Activated naive CD4-positive, alpha-beta T cell treated with anti-CD3 and anti-CD28 coated beads, Interleukin-2, amount 50 U/mL, for 16 hours (primary cell): ENCODE measurements at regions not wholly inside any gene's neighbourhood (a gene's known extent, or its start where the extent isn't known, plus 50 kb on each side); places are given as distances from the start of the nearest gene placed in this dataset.

Experiments
- DNase-seq: peaks from one replicate; pipeline ENCODE4 v3.0.0-alpha.2; 2020

DNA sequence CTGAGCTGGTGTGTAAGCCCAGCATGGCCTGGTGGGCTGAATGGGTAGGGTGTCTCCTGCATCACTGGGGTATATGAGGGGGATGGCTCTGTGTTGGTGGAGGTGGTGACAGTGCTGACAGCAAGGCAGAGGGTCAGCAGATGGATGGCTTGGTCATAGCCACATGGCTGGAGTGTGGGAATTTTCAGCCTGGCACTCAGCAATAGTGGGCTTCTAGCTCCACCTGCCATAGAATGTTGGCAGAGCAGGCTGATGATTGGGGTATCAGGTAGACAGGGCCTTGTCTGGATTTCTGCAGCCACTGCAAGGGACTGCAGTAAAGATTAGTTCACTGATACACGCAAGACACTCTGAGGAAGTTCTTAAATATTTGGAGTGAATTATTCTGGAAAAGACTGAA is 137.5 kb upstream of the BACH2 start:
- DNase-seq = no peak

DNA sequence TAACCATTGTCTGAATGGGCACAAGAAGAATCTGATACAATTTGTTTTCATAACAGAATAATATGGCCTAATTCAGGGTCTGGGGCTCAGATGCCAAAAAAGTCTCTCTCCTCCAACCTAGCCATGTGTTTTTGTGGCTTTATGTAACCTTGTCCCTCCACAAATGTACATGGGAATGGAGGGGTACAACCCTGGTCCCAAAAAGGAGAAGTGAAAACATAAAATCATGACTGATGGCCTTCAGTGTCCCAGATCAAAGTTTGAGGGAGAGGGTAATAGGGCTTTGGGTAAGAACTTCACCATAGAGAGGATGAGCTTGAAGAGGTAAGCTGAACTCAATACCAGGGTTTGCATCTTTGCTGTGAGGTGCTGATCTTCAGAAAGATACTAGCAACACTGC is 136.3 kb upstream of the BACH2 start:
- no peak for DNase-seq

DNA sequence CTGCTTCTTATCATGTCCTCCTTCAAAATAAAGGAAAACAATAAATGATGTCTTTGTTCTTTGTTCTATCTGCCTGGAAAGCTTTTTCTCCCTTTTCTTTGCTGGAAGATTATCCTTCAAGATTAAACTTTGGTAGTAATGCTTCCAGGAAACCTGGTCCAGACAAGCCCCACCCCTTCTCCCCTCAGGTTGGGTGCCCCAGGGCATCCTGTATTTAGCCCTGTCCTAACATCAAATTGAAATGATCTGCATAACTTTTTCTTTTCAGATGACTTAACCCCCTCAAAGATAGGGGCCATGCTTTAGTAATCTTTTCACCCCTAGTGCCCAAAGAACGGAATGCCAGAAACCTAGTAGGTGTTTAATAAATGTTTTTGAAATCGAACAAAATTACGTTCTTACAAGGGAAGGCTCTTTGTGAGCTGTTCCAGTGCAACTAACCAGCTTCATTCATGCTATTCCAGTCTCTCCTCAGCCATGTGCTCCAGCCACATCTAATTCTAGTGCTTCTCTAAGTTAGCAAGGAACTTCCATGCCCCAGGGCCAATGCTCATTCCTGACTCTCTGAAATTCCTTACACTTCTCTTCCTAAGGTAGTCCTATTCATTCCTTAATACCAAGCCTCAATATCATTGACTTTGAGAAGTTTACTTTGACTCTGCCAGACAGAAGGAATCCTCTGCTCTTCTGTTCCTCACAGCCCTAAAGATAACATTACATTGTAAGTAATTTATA is 135.6 kb upstream of the BACH2 start:
- DNase-seq = no peak

DNA sequence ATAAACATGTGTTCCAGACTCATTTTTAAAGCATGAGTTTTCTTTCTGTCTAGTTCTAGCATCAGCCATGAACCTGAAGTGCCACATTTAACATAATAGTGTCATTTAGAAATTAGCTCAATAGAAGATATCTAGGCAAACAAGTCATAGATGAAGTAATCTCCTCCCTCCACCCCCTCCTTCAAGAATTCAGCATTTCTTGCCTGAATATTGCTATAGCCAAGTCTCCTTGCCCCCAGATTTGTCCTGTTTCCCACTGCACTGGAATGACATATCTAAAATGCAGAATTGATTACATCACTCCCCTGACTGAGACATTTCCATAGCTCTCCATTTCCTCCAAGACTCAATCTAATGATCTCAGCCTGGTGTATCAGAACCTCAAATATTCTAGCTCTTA is 134.9 kb upstream of the BACH2 start:
- no peak for DNase-seq

DNA sequence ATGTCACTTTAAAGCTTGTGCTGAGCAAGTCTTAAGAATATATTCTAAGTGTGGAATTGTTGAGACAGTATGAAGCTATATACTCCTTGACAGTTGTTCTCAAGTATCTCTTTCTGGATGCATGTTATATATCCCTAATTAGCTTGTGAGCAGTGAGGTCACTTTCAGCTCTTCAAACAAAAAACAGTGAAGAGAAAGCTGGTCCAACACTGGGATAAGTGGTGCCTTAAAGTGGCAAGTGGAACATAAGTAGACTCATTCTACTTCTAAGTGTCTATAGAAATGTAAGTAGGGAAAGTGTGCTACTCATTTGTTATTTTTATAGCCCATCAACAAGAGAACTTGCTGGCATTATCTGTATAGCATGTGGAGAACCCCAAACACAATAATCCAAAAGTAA is 133.1 kb upstream of the BACH2 start:
- no peak for DNase-seq

DNA sequence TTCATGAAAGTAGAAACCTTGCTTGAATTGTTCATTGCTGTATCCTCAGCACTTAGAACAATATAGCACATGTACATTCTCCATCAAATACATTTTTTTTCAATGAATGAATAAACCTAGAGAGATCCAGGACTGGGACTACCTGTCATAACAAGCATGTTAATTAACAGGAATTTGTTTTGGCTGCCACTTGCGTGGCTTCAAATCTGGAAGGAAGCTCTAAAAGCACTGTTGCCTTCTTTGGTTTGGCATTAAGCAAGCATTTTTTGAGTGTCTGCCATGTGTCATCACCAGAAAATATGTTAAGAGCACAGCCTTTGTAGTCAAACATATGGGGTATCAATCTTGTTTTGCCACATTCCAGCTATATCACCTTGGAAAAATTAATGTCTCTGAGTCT is 131.9 kb upstream of the BACH2 start:
- no peak for DNase-seq

DNA sequence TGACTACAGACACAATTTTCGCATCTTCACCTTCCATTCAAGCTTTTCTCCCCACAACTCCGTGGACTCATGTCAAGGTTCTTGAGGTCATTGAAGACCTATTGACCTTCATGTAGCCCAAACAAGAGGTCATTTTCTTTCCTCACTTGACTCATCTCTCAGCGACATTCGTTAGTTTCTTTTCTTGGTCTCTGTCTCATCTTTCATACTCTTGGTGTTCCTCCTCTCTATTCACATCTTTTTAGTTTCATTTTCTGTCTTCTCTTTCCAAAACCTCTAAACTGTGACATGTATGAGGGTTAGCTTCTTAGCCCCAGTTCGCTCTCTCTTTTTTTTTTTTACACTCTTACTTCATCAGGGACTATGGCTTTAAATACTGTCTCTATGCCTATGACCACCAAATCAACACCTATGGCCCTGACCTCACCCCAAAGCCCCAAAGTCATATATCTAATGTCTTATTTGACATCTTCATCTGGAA is 128.6 kb upstream of the BACH2 start:
- no peak for DNase-seq

DNA sequence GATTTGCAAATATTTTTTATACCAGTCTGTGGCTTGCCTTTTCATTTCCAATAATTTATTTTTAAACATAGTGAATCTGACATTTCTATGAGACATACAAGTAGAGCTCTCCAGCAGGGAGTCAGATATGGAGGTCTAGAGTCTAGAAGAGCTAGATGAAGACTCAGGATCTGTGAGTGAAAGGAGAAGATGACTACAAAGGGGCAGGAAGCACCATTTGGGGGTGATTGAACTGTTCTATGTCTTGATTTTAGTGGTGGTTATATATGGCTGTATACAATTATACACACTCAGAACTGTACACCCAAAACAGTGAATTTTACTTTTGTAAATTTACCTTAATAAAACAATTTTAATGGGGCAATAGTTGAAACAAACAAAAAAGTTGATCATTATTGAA is 127.9 kb upstream of the BACH2 start:
- no peak for DNase-seq

DNA sequence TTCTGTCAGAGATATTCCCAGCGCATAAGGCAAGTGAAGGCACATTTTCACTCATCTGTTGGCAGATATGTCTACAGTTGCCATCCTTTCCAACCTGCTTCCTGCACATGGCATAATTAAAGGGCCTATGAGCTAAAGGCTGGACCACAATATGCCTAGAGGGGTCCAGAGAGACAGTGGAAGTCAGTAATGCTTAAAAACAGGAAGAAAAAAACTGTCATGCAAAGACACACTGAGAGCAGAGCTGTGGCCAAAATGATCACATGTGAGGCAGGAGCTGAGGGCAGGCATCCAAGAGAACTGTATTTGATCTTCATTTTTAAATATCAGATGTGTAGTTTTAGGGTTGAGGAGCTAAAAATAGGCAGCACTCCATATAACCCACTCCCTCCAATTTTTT is 125.0 kb upstream of the BACH2 start:
- DNase-seq = no peak

DNA sequence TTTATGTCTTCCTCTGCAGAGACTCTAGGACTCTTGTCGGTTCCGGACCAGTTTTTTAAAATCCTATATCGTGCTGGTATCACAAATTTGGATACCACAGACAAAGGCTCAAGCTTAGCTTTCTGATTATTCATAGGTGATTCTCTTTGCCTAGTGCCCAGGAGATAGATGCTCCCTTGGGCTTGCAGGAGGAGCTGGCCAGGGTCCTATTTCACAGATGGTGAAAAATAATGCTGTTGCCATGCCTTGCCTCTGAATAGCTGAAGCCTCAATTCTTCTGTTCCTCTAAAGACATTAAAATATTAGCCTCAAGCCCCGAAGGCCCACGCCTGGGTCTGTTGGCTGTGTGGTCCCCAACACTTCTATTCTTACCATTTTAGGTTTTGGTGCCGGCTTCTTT is 123.9 kb upstream of the BACH2 start:
- no peak for DNase-seq

DNA sequence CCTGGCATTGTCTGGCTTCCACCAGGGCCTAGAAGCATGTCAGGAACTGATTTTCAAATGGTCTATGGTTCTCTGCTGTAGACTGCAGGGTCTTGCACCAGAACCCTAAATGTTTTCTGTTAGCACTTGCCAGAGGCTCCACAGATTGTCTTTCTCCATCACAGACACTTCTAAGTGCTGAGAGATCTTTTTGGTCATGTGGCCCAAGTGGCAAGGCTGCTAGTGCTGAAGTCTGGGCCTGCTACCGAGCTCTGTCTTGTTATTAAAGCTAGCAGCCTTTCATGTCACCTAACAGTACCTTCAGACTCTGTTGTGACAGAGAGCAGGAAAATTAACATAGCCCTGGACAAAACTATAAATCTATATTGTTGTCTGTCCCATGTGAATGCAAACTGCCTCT is 120.7 kb upstream of the BACH2 start:
- DNase-seq = no peak

DNA sequence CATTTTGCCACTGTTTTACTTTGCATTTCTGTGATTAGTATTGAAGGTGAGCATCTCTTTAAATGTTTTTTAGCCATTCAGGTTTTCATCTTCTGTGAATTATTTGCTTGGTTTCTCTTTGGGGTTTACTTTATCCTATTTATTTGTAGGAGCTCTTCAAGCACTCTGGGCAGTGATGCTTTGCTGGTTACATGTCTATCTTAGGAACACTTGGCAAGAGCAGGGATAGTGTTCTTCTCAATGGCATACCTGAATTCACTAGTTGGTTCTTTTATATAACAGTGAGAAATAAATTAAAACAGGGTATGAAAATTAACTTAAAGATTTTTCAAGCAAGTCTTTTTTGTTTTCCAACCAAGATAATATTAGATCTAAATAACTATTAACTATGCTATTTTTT is 119.7 kb upstream of the BACH2 start:
- no peak for DNase-seq

DNA sequence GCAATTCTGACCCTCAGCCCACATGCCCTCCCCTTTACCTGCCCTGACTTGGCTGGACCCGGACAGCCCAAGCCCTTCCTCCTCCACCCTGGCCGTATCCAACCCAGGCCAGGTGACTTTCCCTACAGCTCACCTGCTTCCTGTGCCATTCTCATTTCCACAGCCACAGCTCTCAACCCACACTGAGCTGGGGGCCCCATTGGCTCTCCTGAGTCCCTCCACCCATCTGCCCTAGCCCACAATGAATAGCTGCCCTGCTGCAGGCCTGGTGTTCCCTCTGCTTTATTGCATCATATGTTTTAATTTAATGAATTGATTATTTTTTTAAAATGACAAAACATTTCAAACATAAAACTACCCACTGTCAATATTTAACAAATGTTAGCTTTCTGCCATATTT is 118.5 kb upstream of the BACH2 start:
- no peak for DNase-seq

DNA sequence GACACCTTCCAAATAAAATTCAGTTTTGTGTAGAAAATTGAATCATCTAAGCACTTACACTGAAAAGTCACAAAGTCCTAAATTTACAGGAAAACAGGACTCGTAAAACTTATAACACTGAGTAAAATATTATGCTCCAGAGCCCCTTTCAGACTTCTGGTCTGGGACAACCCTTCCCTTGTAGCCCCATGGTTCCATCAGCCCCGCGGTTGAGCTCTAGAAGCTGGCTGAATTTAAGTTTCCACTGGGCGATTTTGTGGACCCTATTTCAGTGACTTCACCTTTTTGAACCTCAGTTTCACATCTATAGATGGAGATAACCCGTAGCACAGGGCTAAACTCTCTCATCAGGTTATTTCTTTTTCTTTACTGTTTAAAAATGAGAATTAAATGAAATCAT is 117.7 kb upstream of the BACH2 start:
- no peak for DNase-seq

DNA sequence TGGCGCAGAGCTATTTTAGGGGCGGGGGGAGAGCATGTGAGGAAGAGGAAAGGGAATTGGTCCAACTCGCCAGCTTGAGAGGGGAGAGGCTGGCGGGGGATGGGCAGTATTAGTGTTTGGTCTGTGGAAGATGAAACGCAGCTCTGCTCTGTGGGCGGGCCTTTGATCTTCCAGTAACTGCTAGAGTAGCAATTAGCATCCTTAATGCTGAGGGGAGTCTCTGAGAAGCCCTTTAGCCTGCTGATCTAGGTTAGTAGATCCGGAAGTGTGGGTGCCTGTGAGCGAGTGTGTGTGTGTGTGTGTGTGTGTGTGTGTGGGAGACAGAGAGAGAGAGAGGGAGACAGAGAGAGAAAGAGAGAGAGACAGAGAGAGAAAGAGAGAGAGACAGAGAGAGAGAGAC is 117.2 kb upstream of the BACH2 start:
- DNase-seq = peak; percentile 73

DNA sequence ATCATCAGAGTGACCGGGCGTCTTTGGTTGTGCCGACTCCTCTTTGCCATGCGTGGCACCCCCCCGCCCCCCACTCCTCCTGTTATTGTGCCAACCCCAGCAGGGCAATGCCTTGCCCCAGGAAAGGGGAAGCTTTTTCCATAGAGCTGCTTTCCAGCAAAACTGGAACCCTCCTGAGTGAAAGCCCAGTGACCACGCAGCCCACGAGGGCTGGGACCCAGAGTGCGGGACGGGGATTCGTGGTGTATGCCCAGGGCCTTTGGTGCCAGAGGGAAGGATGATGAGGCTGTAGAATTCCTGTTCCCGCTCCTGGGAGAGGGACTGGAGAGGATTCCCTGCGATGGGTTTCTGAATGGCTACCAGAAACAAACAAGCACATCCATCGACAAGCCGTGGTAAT is 116.8 kb upstream of the BACH2 start:
- DNase-seq = no peak

DNA sequence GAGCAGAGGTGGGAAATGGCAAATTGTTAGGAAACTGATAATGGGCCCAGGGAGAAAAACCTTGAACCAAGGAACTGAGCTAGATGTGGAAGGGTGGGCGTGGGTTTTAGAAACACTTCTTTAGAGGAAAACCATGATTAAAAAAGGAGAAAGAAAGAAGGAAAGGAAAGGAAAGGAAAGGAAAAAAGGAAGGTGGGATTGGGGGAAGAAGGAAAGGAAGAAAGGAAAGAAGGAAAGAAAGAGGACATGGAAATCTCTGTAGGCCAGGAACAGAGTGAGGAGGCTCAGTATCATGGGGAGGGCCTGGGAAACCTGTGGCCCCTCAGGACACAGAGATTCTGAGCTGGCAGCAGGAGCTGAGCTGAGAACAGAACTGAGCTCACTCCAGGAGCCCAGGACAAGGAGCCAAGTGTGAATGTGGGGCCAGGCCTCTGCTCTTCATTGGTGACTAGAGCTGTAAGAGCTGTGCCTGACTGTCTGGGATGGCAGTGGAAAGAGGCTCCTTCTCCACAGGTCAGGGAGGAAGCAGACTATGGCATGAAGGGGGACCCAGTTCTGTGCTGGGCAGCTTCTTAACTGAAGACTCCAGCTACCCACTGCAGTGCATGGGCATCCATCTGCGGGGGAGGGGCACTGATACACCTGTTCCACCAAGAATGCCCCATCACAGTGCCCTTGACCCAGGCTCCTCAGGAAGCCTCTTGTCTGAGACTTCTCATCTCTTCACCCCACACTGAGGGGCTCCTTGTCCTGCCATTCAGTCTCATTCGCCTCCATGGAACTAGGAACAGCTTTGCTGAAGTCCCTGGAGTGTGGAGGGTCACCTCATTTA is 116.1 kb upstream of the BACH2 start:
- DNase-seq = no peak

DNA sequence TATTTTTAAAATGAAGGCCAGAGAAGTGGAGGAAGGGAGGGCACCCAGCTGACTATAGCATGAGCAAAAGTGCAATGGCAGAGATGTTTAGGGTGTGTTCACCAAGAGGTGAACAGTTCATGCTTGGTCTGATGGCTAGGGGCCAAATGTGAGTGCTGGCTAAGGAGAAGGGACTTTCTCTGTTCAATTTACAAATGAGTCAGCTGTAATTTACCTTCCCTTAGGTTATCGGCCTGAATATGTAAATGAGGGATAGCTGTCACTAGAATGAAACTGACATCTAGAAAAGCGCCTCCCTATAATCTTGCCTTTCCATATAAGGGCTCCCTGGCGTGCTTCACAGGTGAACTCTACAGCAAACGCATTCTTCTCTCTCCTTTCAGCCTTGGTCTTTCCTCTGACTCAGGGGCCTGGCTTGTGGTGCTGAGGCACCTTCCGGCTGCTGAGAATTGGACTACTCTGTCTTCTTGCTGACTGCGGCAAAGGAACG is 114.7 kb upstream of the BACH2 start:
- peak; percentile 51 for DNase-seq

DNA sequence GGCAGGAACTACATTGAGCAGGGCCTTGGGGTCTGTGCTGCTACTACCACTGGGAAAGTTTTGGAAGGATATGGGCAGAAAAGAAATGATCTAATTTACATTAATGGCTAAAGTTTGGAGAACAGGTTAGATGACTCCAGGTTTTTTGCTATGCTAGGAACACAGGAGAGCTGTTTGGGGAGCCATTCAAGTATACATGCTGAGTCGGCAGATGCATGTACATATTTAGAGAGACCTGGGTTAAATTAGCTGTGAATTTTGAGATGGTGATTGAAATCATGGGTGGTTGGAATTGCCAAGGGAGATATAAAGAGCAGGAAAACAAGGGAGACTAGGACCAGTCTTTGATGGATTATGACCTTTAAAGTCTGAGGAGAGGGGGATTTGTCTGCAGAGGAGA is 113.1 kb upstream of the BACH2 start:
- no peak for DNase-seq

DNA sequence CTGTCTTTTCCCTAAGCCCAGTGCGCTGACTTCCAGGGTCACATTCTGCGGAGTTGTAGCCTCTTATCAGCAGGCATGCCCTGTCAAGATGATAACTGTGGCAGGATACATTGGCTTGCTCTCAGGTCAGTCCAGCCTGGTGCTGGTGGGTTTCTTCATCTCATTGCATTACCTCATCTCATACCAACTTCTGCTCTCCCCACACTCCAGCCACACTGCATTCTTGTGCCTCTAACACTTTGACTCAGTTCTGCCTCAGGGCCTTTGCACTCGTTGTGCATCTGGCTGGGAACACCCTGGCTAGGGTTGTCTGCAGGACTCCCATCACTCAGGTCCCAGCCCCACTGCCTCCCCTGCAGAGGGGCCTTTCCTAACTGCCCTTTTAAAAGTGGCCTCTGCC is 110.3 kb upstream of the BACH2 start:
- DNase-seq = no peak

DNA sequence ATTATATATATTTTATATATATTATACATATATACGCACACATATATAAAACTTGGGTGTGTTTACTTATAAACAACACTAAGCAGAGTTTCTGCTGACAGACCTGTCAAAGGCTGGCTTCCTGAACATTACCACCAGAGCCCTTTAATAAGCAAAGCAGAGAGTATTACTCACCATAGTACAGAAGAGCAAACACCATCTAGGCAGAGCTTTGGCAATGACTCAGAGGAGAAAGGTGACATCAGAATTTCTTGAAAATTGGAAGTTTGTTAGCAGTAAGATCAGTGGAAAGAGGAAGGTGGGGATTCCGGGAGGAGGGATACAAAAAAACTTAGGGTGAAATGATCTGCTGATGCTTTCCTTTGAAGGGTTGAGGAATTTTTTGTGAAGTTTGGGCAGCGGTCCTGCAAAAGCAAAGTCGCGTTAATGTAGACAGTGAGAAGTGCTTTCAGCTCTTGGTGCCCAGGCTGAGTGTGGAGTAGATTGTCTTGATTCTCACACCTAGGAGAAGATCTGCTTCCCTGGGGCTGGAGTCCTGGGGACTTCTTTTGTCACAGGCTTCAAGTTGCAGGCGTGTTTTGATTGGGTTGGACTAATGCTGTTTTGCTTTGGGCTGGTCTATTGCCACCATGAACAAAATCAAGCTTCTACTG is 109.6 kb upstream of the BACH2 start:
- no peak for DNase-seq

DNA sequence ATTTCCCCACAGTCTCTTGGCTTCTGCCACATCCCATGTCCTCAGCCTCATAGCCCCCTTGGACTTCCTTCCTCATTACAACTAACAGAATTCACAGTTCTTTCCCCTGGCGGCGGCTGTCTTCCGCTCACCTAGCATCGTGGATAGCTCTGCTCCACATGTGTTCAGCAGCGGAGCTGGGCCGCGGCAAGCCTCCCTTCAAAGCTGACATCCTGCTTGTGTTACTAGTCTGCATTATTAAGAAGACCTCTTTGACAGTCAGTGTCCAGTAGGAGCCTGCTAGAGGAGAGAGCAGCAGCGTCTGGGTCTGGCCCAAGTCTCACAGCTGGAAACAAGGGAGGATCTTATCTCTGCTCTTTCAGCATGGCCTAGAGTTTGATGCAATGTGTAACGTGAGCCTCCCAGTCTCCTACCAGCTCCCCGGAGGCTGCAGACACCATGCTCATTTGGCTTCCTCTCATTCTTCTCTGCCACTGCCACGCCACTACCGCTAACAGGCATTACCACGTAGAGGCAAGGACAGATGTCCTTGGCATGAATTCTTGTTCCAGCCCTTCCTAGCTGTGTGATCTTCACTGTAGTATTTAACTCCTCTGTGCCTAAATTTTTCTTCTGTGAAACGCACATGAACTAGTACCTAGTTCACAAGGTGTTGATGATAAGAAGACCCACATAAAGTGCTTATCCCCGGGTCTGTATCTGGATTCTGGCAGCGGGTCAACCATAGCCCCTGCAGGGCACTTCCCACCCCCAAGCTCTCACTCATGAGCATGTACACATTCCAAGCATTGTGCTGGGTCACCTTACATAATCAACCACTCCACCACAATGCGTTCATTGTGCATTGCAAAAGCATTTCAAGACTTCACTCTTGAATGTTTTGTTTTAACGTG is 107.1 kb upstream of the BACH2 start:
- no peak for DNase-seq

DNA sequence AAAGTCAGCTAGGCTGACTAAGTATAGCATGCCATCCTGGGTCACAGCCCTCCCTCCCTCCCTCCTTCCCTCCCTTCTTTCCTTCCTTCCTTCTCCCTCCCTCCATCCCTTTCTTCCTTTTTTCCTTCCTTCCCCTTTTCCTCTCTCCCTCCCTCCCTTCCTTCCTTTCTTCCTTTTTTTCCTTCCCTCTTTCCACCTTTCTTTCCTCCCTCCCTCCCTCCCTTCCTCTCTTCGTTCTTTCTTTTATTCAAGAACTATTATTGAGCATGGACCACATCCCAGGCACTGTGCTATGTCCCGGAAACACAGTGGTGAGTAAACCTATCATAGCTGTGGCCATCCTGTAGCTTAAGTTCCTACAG is 106.2 kb upstream of the BACH2 start:
- DNase-seq = no peak
